Left kidney (tissue), 1 donor: ENCODE measurements at regions not wholly inside any gene's neighbourhood (a gene's known extent, or its start where the extent isn't known, plus 50 kb on each side); places are given as distances from the start of the nearest gene placed in this dataset.

Experiments used
- DNase-seq: peaks from one replicate; pipeline ENCODE4 v3.0.0-alpha.2; 2013

- DNase-seq = no peak
These were observed 297.7 kb upstream of the WWC1 start for GRCh38 chr5:167993771-167994170.

DNA sequence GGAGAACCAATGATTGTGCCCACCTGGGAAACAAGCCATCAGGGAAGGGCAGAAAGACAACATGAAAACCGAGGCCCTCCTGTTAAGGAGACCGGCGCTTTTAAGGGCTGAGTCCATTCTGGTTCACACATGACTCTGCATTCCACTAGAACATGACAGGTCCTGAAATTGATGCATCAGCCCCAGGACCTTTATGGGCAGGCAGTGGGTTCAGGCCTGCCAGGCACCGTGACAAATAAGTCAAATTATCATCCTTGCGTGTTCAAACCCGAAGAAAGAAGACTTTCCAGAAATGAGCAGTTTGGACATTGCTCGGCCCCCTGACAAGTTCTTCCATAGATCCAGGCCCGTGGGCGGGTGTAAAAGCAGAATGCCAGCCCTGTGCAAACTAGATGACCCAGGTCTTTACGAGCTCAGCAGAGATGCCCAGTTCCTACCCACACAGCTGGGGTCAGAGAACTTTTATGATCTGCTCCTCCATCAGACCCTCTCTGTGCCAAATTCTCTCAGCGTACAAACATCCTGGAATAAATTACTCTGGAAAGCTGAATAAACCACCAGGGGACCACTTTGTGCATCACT lies 295.5 kb upstream of the WWC1 start:
- DNase-seq = no peak

GRCh38 chr5:167998148-167998767 lies 293.2 kb upstream of the WWC1 start:
- DNase-seq = no peak

DNA sequence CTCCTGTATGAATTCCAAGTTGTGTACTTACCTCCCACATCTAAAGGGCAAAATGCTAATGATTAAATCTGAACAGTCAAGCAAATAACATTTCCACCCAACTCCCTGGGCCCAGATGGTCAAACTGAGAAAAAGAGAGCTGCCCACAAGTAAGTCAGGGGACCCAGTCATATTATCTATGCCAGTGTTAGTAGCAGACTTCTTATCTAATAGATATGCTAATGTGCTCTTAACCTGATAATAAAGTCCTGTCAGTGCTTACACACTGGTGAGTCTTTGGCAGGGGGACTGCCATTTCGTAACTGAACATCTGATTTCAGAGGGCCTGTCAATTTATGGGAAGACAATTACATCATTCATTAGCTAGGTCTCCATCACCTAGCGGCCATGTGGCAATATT lies 292.3 kb upstream of the WWC1 start:
- DNase-seq = no peak

DNA sequence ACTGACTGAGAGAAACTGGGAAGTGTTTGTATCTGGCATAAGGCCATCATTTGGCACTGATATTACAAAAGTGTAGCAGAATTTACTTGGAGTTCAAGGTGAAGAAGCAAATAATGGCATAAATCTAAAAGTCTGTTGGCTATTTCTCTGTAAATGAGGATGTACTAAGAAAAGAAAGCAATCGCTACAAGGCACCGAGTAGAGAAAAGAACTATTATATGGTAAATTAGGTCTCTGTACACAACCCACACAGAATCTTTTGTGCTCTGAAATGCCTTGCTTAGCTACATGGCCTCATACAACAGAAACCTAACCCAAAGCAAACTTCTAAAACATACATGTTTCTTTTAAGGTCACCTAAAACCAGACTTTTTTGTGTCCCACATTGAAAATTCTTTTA lies 290.1 kb upstream of the WWC1 start:
- DNase-seq = no peak

- no peak for DNase-seq
These were observed 289.3 kb upstream of the WWC1 start for GRCh38 chr5:168002116-168002515.

DNA sequence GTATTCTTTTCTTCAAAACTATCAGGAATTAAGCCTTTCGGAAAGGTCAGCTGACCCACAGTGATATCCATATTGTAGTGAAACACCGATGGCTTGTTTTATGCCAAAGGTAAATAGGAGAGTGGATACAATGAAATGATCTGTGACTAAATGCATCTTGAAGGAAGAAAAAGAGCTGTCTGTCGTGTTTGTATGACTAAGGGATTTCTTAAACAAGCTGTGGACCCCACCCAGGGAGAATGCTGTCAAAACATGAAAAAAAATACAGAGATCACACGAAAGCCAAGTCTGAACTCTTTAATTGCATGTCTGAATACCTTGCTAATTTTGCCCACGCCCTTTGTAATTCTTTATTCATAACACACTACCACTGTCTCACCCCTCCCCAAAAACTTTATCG lies 286.4 kb upstream of the WWC1 start:
- DNase-seq = no peak

- DNase-seq = no peak
These were observed 285.5 kb upstream of the WWC1 start for GRCh38 chr5:168005936-168006335.

- no peak for DNase-seq
These were observed 284.9 kb upstream of the WWC1 start for GRCh38 chr5:168006456-168007130.

GRCh38 chr5:168007286-168007685 lies 284.2 kb upstream of the WWC1 start:
- DNase-seq = no peak

- DNase-seq = no peak
These were observed 282.9 kb upstream of the WWC1 start for GRCh38 chr5:168008555-168008954.

DNA sequence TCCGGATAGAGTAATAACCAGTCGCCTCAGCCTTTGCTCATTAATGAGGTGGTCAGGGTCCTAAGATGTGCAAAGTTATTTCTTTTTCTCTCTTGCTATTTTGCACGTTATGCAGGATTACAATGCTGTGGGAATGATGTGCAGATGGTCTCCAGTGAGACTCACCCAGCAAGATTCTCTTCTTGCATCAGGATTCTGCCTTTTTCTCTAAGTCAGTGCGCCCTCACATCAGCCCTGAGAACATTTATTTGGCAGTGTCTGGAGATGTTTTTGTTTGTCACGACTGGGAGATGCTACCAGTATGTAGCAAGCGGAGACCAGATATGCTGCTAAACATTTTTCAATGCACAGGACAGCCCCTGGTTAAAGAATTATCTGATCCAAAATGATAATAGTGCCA lies 280.3 kb upstream of the WWC1 start:
- no peak for DNase-seq

GRCh38 chr5:168012006-168012405 lies 279.4 kb upstream of the WWC1 start:
- DNase-seq = no peak

DNA sequence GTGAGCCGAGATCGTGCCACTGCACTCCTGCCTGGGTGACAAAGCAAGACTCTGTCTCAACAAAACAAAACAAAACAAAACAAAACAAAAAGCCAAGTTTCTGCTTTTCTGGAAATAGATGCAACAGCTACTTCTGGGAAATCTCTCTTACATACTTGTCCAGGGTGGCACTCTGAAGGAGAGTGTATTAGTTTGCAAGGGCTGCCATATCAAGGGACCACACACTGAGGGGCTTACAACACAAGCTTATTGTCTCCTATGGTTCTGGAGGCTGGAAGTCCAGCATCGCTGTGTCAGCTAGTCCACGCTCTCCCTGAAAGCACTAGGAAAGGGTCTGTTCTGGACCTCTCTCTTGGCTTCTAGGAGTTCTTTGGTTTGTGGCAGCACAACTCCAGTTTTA lies 277.9 kb upstream of the WWC1 start:
- DNase-seq = no peak

DNA sequence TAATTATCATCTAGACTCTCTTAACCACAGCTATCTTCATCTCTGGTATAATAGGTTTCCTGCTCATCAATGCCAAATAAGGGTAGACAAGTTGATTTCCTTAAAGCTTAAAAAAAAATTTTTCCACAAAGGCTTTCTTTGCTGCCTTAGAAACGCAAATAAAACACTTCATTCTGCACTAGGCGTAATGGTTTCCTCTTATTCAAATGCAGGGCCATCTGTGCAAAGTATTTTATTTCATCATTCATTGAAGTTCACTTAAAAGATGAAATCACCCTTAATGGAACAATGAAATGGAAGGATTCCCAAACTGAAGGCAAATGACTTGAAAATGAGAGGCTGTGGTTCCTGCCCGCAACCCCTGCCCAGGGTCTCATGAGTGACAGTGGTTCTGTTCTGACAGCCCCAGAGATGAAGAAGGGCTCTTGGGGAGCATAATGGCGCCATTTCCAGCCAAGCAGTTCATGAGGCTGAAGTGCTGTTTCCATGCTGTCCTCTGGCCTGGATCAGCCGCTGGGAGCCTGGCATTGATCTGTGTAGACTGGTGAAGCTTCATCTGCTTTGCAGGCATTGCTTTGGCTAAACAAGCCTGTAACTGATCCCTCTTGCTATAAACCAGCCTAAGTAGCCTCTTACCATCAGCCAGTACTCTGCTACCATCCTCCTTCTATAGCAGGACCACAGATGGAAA lies 276.9 kb upstream of the WWC1 start:
- DNase-seq = no peak

GRCh38 chr5:168015506-168015905 lies 275.9 kb upstream of the WWC1 start:
- DNase-seq = no peak

GRCh38 chr5:168017313-168017712 lies 274.1 kb upstream of the WWC1 start:
- DNase-seq = no peak

DNA sequence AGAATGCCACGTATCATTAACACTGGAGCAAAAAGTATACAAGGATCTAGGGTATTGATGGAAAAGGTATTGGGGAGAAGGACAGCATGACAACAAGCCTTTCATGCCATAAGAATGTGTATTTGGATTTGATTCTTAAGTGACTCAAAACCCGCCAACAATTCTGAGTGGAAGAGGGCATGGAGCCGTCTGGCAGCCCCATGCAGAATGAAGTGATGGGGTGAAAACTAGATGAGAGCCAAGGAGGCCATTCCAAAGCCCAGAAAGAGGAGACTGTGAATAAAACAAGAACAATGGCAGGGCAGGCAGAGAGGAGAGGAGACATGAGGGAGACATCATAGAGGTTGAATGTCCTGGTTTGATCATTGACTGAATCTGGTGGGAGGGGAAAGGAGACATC lies 272.3 kb upstream of the WWC1 start:
- DNase-seq = no peak

GRCh38 chr5:168020542-168021294 lies 270.7 kb upstream of the WWC1 start:
- DNase-seq = no peak

- DNase-seq = no peak
These were observed 268.8 kb upstream of the WWC1 start for GRCh38 chr5:168022446-168023169.

- DNase-seq = no peak
These were observed 268.3 kb upstream of the WWC1 start for GRCh38 chr5:168023191-168023590.

DNA sequence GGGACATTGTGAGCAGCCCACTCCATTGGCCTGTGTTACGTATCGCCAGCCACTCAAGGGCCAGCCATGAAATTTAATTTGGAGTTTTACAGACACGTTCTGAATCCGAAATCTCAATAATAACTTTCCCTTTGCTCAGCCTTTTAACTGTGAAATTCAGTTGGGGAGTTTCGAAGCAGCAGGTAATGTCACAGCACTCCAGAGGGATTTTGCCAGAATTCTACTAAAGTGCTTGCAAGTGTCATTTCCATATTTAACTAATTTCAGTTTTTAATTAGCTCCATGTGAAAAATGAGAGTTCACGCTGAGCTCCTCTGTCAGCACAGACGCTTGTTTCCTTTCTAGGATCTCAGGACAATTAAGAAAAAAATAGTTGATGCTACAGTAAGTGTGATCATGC lies 267.1 kb upstream of the WWC1 start:
- DNase-seq = no peak
